Erythroblast (primary cell): ENCODE measurements at regions not wholly inside any gene's neighbourhood (a gene's known extent, or its start where the extent isn't known, plus 50 kb on each side); places are given as distances from the start of the nearest gene placed in this dataset.

Experiments used
- GATA1 ChIP-seq: IDR thresholded peaks from 2 replicates; pipeline ENCODE4 v1.6.1; 2011; ENCODE audit warnings: low read depth, mild to moderate bottlenecking, control low read depth, low read length, moderate library complexity
- POLR2A ChIP-seq: IDR thresholded peaks from 2 replicates; pipeline ENCODE4 v1.6.1; 2011; ENCODE audit warnings: mild to moderate bottlenecking, low read length

DNA sequence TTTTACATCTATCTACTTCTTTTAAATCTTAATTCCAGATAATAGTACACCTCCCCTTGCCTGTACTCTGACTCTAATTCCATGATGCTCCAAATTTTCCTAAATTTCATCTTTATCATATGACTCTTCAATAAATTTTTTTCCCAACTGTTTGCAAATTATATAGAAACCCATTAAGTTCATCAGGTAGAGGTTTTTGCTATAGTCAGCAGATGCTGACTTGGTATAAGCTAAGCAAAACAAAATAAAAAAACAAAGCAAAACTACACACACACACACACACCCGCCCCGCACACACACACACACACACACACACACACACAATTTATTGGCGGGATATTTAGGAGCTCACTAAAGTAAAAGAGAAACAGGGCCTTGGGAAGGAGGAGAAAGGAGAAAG, 1047.8 kb upstream of the FAM98A start:
- TF ChIP-seq POLR2A (no peak), GATA1 (no peak)
